ENCODE measurements at regions not wholly inside any gene's neighbourhood (a gene's known extent, or its start where the extent isn't known, plus 50 kb on each side); places are given as distances from the start of the nearest gene placed in this dataset.

DNA sequence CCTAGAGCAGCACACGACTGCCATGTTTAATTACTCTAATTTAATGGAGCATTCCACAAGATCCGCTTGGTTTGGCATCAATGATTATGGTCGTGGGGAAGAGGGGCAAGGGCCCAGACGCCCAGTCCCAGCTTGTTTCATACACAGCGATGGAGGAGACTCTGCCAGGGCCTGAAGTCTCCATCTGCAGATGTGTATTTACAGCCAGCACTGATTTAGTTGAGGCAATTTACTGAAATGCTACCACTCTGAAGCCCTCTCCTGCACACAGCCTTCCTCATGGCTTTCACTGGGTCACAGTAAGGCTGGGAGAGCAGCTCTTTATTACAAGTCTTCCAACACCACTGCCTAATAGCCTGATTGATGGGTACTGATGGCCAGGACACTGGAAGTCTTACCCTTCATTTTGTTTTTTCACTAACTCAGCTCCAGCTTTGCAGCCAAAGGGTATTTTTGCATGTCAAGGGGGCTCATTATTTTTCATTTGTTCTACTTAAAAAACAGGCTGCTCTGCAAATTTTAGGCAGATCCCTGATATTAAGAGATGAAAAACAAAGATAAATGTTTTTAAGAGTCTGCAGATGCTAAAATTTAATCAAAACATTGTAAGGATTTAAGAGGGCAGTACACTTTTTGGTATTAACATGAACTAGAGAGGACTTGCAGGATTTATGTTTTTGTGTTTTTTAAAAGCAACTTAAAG, 236.3 kb downstream of the SIPA1L2 start:
- TF ChIP-seq, protein P1, sequence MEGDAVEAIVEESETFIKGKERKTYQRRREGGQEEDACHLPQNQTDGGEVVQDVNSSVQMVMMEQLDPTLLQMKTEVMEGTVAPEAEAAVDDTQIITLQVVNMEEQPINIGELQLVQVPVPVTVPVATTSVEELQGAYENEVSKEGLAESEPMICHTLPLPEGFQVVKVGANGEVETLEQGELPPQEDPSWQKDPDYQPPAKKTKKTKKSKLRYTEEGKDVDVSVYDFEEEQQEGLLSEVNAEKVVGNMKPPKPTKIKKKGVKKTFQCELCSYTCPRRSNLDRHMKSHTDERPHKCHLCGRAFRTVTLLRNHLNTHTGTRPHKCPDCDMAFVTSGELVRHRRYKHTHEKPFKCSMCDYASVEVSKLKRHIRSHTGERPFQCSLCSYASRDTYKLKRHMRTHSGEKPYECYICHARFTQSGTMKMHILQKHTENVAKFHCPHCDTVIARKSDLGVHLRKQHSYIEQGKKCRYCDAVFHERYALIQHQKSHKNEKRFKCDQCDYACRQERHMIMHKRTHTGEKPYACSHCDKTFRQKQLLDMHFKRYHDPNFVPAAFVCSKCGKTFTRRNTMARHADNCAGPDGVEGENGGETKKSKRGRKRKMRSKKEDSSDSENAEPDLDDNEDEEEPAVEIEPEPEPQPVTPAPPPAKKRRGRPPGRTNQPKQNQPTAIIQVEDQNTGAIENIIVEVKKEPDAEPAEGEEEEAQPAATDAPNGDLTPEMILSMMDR (IDR thresholded peaks at IDR 0.05), result no peak

DNA sequence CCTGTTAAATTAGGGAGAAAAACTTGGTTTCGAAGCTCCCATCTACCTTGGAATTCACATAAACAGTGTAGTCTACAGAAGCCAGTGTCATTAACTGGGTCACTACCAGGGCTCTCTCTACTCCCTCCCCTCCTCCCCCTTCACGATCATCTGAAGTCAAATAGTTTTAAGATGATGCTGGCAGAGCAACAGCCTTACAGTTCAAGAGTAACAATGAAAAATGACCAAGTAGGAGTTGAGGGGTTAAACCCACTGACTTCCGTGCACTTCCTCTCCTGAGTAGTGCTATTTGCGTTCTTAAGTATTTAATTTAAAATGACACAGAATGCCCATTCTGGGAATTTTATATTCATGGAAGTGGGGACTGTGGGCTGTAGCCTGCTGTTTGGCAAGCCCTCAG, 236.9 kb downstream of the SIPA1L2 start:
- TF ChIP-seq, protein P1 (IDR thresholded peaks at IDR 0.05), result no peak

DNA sequence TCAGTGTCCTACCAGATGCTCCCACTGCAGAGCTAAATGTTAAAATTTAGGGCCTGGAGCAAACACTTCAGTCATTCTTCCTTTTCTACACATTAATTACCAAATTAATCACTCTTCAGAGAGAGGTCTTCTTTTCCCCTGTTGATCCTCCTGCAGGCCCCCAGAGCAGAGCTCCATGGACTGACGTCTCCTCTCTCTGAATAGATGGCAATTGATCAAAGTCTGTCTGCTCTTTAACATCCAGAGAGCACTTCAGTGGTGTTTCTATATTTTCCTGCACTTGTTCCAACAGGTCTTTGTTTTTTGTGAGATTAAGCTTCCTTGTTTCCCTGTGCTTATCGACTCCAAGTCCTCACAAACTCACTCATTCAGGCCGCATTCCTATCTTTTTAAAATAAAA, 239.3 kb downstream of the SIPA1L2 start:
- TF ChIP-seq, protein P1 (IDR thresholded peaks at IDR 0.05), result no peak

DNA sequence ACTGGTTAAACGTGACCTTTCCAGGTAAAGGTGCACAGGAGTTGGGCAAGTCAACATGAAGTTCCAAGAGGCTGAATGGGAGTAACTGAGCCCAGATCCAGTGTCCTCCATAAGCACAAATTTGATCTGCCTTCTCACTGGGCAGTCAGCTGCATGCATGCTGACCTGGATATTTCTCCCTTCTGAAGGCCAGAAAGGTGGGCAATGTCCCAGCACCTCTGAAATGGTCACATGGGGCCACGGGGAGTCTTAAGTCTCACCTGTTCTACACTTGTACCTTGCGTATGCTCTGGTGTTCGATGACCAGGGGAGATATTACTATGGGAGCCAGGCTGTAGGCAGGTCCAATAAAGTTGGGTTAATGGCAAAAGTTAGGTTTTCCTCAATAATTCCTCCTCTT, 240.2 kb downstream of the SIPA1L2 start:
- TF ChIP-seq, protein P1 (IDR thresholded peaks at IDR 0.05), result no peak

DNA sequence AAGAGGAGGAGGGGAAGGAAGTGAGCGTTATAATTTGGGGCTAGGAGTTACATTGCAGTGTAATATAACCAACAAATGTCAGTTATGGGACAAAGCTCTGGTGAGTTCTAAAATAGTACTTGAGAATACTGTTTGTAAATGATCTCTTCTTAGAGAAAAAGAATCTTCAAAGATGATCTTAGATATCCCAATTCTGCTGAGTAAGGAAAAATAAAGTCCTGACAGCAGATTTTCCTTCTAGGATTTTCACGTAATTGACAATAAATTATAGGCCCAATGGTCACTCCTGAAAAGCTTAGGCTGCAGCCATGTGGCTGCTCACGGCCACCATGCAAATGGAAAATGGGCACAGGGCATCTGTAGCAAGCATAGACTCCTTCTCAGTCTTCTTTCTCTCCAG, 241.6 kb downstream of the SIPA1L2 start:
- TF ChIP-seq, protein P1 (IDR thresholded peaks at IDR 0.05), result no peak

DNA sequence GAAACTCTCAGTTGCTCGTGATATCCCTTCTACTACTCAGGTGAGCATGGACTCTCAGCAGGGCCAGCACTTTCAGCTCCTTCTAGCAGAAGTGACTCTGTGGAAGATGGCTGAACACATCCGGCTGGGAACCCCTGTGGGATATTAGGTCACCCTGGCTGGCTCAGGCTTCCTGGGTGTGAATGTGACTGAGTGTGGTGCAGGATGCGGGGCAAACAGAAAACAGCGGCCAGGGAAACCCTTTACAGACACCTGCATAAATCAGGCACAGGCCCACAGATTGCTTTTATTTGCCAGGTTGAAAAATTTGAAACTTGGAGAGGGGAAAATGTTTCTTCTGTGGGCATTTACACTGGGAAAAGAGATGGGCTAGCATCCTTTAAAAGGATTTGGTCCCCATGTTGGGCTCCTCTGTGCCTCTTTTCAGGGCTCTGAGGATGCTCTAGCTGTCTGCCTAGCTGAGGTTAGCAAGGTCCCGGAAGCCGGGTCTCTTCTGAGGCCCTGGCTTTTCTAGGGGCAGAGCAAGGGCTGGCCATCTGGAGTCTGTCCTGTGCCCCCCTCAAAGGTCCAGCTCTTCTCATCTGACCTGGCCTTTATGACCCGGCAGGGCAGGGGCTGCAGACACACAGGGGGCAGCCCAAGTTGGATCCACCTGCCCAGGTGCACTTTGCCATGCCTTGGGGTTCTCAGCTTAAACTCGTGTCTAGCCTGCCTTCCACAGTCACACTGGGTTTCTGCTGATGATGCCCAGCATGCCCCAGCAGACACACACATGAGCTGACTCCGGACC, 243.0 kb downstream of the SIPA1L2 start:
- TF ChIP-seq, protein P1 (IDR thresholded peaks at IDR 0.05), result no peak

DNA sequence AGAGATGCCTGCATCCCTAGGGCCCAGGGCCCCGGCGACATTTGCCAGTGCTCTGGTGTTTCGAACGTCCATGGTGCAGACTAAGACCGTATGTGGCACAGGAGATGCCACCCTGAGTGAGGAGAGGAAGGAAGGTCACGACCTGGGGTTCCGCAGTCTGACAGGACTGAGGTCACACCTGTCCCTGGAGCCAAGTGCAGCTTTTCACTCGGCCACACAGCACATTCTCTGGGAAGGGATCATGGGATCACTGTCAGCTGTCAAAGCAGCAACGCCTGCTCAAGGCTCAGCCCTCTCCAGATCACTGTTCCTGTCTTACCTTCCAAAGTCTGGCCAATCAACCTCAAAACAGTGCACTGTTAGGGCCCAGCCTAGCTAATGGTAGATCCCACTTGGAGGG, 243.6 kb downstream of the SIPA1L2 start:
- TF ChIP-seq, protein P1 (IDR thresholded peaks at IDR 0.05), result no peak

Data from LNCAP (cell line).